ENCODE measurements at regions not wholly inside any gene's neighbourhood (a gene's known extent, or its start where the extent isn't known, plus 50 kb on each side); places are given as distances from the start of the nearest gene placed in this dataset.

DNA sequence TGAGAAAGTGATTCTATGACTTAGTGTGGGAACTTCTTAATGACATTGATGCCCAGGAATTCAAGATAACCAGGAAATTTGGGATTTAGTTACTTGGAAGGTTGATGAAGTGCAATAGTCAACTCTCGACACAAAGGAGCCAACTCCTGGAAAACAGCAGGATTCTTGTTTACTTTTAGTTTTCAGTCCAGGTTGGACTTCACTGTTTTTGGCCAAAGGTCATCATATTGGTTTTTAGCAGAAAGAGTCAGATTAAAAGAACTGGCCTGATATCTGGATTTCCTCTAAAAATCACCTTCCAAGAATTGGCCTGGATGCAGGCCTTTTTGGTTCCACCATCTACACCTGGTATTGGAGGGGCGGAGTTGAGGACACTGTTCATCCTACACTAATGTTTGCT is 60.1 kb upstream of the SALL1 start:
- no peak overlapping the region for H3K9ac ChIP-seq (ENCODE audit: low read length in 3 of 3)
- H3K9me3 ChIP-seq (ENCODE audit: control insufficient read depth in 2 of 3, insufficient read depth in 1 of 3, low read length in 3 of 3), result no peaks in the 10 kb centered on the region
- DNase-seq (no peak), FAIRE-seq (no peak)
- no peaks in the 10 kb centered on the region for H3K27me3 ChIP-seq (ENCODE audit: control insufficient read depth, insufficient read depth, low read length)
- no peak overlapping the region for H3K27ac ChIP-seq (ENCODE audit: low read depth in 2 of 2, low read length in 2 of 2)
- peaks cover 0 to 7% (median 3%) of the 10 kb centered on the region in 3 donors for H3K4me1 ChIP-seq (ENCODE audit: control insufficient read depth in 2 of 3, insufficient read depth in 2 of 3, low read depth in 1 of 3, low read length in 3 of 3)
- intact Hi-C loops (cut with DNase I), result no loop called here
- H3K4me3 ChIP-seq (ENCODE audit: low read length in 3 of 3), result no peak overlapping the region
- TF ChIP-seq, protein P1, sequence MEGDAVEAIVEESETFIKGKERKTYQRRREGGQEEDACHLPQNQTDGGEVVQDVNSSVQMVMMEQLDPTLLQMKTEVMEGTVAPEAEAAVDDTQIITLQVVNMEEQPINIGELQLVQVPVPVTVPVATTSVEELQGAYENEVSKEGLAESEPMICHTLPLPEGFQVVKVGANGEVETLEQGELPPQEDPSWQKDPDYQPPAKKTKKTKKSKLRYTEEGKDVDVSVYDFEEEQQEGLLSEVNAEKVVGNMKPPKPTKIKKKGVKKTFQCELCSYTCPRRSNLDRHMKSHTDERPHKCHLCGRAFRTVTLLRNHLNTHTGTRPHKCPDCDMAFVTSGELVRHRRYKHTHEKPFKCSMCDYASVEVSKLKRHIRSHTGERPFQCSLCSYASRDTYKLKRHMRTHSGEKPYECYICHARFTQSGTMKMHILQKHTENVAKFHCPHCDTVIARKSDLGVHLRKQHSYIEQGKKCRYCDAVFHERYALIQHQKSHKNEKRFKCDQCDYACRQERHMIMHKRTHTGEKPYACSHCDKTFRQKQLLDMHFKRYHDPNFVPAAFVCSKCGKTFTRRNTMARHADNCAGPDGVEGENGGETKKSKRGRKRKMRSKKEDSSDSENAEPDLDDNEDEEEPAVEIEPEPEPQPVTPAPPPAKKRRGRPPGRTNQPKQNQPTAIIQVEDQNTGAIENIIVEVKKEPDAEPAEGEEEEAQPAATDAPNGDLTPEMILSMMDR (IDR thresholded peaks at IDR 0.05; ENCODE audit: borderline replicate concordance, extremely low read depth, insufficient read depth), result no peak
- no peaks in the 10 kb centered on the region for H3K36me3 ChIP-seq (ENCODE audit: control insufficient read depth in 2 of 3, insufficient read depth in 3 of 3, low read length in 3 of 3)

DNA sequence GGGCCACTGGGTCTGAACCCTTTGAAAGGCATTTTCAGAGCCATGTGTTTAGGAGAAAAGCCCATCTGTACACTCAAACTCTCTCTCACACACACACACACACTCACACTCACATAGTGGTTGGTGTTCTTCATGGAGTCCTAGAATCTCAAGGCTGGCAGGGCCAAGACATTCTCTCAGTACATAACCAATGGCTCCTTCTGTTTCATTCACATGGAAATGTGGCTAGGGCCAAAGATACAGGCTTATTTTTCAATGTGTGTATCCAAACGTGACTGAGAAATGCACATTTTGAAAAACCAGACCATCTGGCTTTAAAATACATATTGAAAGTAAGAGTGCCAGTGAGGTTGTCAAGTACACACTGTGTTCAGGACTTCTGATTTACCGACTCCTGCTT is 59.0 kb upstream of the SALL1 start:
- H3K4me3 ChIP-seq (ENCODE audit: low read length in 3 of 3), result no peak overlapping the region
- FAIRE-seq (no peak), DNase-seq (no peak)
- H3K9ac ChIP-seq (ENCODE audit: low read length in 3 of 3), result no peak overlapping the region
- H3K27ac ChIP-seq (ENCODE audit: low read depth in 2 of 2, low read length in 2 of 2), result no peak overlapping the region
- H3K36me3 ChIP-seq (ENCODE audit: control insufficient read depth in 2 of 3, insufficient read depth in 3 of 3, low read length in 3 of 3), result no peaks in the 10 kb centered on the region
- H3K4me1 ChIP-seq (ENCODE audit: control insufficient read depth in 2 of 3, insufficient read depth in 2 of 3, low read depth in 1 of 3, low read length in 3 of 3), result peaks cover 0 to 7% (median 3%) of the 10 kb centered on the region in 3 donors
- intact Hi-C loops (cut with DNase I), result no loop called here
- H3K9me3 ChIP-seq (ENCODE audit: control insufficient read depth in 2 of 3, insufficient read depth in 1 of 3, low read length in 3 of 3), result no peaks in the 10 kb centered on the region
- TF ChIP-seq, protein P1 (IDR thresholded peaks at IDR 0.05; ENCODE audit: borderline replicate concordance, extremely low read depth, insufficient read depth), result no peak
- H3K27me3 ChIP-seq (ENCODE audit: control insufficient read depth, insufficient read depth, low read length), result no peaks in the 10 kb centered on the region

DNA sequence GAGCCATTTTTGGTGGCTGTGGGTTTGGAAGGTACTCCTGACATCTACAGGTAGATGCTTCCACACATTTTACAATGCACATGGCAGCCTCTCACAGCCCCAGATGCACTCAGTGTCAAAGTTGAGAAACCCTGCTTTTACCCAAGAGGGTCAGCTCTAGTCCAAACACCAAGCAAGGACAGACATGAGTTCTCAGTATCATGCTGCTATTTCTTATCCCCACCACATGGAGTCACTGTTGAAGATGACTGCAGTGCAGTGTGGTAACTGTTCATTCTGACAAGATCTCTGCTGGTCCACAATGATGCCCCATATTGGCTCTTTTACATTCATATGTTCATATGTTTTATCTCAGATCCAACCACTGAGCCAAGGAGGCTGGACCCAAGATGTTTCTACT is 50.5 kb upstream of the SALL1 start:
- Histone ChIP-seq H3K27ac (ENCODE audit: low read depth in 2 of 2, low read length in 2 of 2) (no peak overlapping the region), H3K36me3 (ENCODE audit: control insufficient read depth in 2 of 3, insufficient read depth in 3 of 3, low read length in 3 of 3) (no peaks in the 10 kb centered on the region), H3K4me3 (ENCODE audit: low read length in 3 of 3) (no peak overlapping the region), H3K4me1 (ENCODE audit: control insufficient read depth in 2 of 3, insufficient read depth in 2 of 3, low read depth in 1 of 3, low read length in 3 of 3) (no peaks in the 10 kb centered on the region), H3K27me3 (ENCODE audit: control insufficient read depth, insufficient read depth, low read length) (no peaks in the 10 kb centered on the region), H3K9me3 (ENCODE audit: control insufficient read depth in 2 of 3, insufficient read depth in 1 of 3, low read length in 3 of 3) (peaks cover 0 to 9% (median 2%) of the 10 kb centered on the region in 3 donors), H3K9ac (ENCODE audit: low read length in 3 of 3) (no peak overlapping the region)
- intact Hi-C loops (cut with DNase I), result no loop called here
- TF ChIP-seq, protein P1 (IDR thresholded peaks at IDR 0.05; ENCODE audit: borderline replicate concordance, extremely low read depth, insufficient read depth), result no peak
- FAIRE-seq, result no peak
- no peak for DNase-seq
